ENCODE measurements at regions not wholly inside any gene's neighbourhood (a gene's known extent, or its start where the extent isn't known, plus 50 kb on each side); places are given as distances from the start of the nearest gene placed in this dataset.

- H3K4me3 ChIP-seq, result no peak overlapping the region
- no peaks in the 10 kb centered on the region for H3K9me3 ChIP-seq
- H3K4me1 ChIP-seq (ENCODE audit: control insufficient read depth in 1 of 2, low read depth in 2 of 2), result no peaks in the 10 kb centered on the region
- no peak for TF ChIP-seq CTCF (IDR thresholded peaks at IDR 0.05)
- no peaks in the 10 kb centered on the region for H3K36me3 ChIP-seq
- no peaks in the 10 kb centered on the region for H3K27me3 ChIP-seq (replicated peaks; ENCODE audit: insufficient read depth)
- no peak for DNase-seq (ENCODE audit: low spot score)
- H3K27ac ChIP-seq, result no peak overlapping the region
- ATAC-seq (ENCODE audit: insufficient number of reproducible peaks, low FRiP score, low read depth), result no peak
Measured at GRCh38 chr11:119886667-119887230, 157.7 kb upstream of the NECTIN1 start.

- no peak for TF ChIP-seq CTCF (IDR thresholded peaks at IDR 0.05)
- Histone ChIP-seq H3K27ac (no peak overlapping the region), H3K4me1 (ENCODE audit: control insufficient read depth in 1 of 2, low read depth in 2 of 2) (no peaks in the 10 kb centered on the region), H3K9me3 (no peaks in the 10 kb centered on the region), H3K36me3 (no peaks in the 10 kb centered on the region), H3K4me3 (no peak overlapping the region), H3K27me3 (replicated peaks; ENCODE audit: insufficient read depth) (no peaks in the 10 kb centered on the region)
- DNase-seq (ENCODE audit: low spot score) (no peak), ATAC-seq (ENCODE audit: insufficient number of reproducible peaks, low FRiP score, low read depth) (no peak)
Measured at GRCh38 chr11:119885861-119886567, 157.0 kb upstream of the NECTIN1 start.

GRCh38 chr11:119885067-119885466 is 156.1 kb upstream of the NECTIN1 start:
- H3K27me3 ChIP-seq (replicated peaks; ENCODE audit: insufficient read depth), result no peaks in the 10 kb centered on the region
- no peaks in the 10 kb centered on the region for H3K36me3 ChIP-seq
- H3K4me3 ChIP-seq, result no peak overlapping the region
- DNase-seq (ENCODE audit: low spot score) (no peak), ATAC-seq (ENCODE audit: insufficient number of reproducible peaks, low FRiP score, low read depth) (no peak)
- no peak overlapping the region for H3K27ac ChIP-seq
- no peaks in the 10 kb centered on the region for H3K4me1 ChIP-seq (ENCODE audit: control insufficient read depth in 1 of 2, low read depth in 2 of 2)
- H3K9me3 ChIP-seq, result no peaks in the 10 kb centered on the region
- no peak for TF ChIP-seq CTCF (IDR thresholded peaks at IDR 0.05)

- no peak overlapping the region for H3K27ac ChIP-seq
- DNase-seq (ENCODE audit: low spot score), result no peak
- no peaks in the 10 kb centered on the region for H3K27me3 ChIP-seq (replicated peaks; ENCODE audit: insufficient read depth)
- H3K36me3 ChIP-seq, result no peaks in the 10 kb centered on the region
- H3K9me3 ChIP-seq, result no peaks in the 10 kb centered on the region
- no peak for TF ChIP-seq CTCF (IDR thresholded peaks at IDR 0.05)
- no peak for ATAC-seq (ENCODE audit: insufficient number of reproducible peaks, low FRiP score, low read depth)
- H3K4me1 ChIP-seq (ENCODE audit: control insufficient read depth in 1 of 2, low read depth in 2 of 2), result no peaks in the 10 kb centered on the region
- no peak overlapping the region for H3K4me3 ChIP-seq
Measured at GRCh38 chr11:119882316-119882715, 153.3 kb upstream of the NECTIN1 start.

- ATAC-seq (ENCODE audit: insufficient number of reproducible peaks, low FRiP score, low read depth) (no peak), DNase-seq (ENCODE audit: low spot score) (no peak)
- H3K9me3 ChIP-seq, result no peaks in the 10 kb centered on the region
- H3K27ac ChIP-seq, result no peak overlapping the region
- no peaks in the 10 kb centered on the region for H3K27me3 ChIP-seq (replicated peaks; ENCODE audit: insufficient read depth)
- TF ChIP-seq CTCF (IDR thresholded peaks at IDR 0.05), result no peak
- no peaks in the 10 kb centered on the region for H3K36me3 ChIP-seq
- H3K4me3 ChIP-seq, result no peak overlapping the region
- peaks cover 0 to 3% of the 10 kb centered on the region in 2 donors for H3K4me1 ChIP-seq (ENCODE audit: control insufficient read depth in 1 of 2, low read depth in 2 of 2)
Measured at GRCh38 chr11:119880873-119881272, 151.9 kb upstream of the NECTIN1 start.
